ENCODE measurements at regions not wholly inside any gene's neighbourhood (a gene's known extent, or its start where the extent isn't known, plus 50 kb on each side); places are given as distances from the start of the nearest gene placed in this dataset.

GRCh38 chr6:81979329-81979728 is 226.8 kb upstream of the TENT5A start:
- DNase-seq (ENCODE audit: low spot score in 2 of 2) = no peak
- no peak for TF ChIP-seq EP300 (IDR thresholded peaks at IDR 0.05)
- TF ChIP-seq, protein P1, sequence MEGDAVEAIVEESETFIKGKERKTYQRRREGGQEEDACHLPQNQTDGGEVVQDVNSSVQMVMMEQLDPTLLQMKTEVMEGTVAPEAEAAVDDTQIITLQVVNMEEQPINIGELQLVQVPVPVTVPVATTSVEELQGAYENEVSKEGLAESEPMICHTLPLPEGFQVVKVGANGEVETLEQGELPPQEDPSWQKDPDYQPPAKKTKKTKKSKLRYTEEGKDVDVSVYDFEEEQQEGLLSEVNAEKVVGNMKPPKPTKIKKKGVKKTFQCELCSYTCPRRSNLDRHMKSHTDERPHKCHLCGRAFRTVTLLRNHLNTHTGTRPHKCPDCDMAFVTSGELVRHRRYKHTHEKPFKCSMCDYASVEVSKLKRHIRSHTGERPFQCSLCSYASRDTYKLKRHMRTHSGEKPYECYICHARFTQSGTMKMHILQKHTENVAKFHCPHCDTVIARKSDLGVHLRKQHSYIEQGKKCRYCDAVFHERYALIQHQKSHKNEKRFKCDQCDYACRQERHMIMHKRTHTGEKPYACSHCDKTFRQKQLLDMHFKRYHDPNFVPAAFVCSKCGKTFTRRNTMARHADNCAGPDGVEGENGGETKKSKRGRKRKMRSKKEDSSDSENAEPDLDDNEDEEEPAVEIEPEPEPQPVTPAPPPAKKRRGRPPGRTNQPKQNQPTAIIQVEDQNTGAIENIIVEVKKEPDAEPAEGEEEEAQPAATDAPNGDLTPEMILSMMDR (IDR thresholded peaks at IDR 0.05) = no peak
- TF ChIP-seq POLR2AphosphoS5 (IDR thresholded peaks at IDR 0.05) = no peak
- TF ChIP-seq POLR2A (IDR thresholded peaks at IDR 0.05) = no peak
- Histone ChIP-seq H3K27ac (no peak overlapping the region), H3K36me3 (no peaks in the 10 kb centered on the region), H3K4me1 (peaks cover 4% of the 10 kb centered on the region), H3K9me3 (peaks cover 6% of the 10 kb centered on the region), H3K4me3 (no peak overlapping the region), H3K27me3 (no peaks in the 10 kb centered on the region)

DNA sequence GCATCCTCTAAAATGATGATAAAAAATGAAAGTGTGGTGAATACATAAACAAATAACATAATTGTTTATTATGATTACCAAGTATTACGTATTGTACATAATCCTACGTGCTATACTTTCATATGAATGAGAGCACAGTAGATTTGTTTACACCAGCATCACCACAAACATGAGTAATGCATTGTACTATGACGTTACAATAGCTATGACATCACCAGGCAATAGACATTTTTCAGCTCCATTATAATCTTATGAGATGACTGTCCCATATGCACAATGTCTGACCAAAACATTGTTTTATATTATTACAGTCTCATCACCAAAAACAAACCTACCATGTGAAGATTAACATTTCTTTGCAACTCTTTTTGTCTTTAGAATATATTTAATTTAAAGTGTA is 225.7 kb upstream of the TENT5A start:
- Histone ChIP-seq H3K36me3 (no peaks in the 10 kb centered on the region), H3K27me3 (no peaks in the 10 kb centered on the region), H3K4me3 (no peak overlapping the region), H3K4me1 (peaks cover 4% of the 10 kb centered on the region), H3K9me3 (peaks cover 6% of the 10 kb centered on the region), H3K27ac (no peak overlapping the region)
- DNase-seq (ENCODE audit: low spot score in 2 of 2) = no peak
- WGBS = 85% methylated on average over 3 of the region's 3 CpGs
- no peak for TF ChIP-seq POLR2A (IDR thresholded peaks at IDR 0.05)
- TF ChIP-seq, protein P1 (IDR thresholded peaks at IDR 0.05) = no peak
- TF ChIP-seq POLR2AphosphoS5 (IDR thresholded peaks at IDR 0.05) = no peak
- no peak for TF ChIP-seq EP300 (IDR thresholded peaks at IDR 0.05)

- Histone ChIP-seq H3K4me1 (peaks cover 4% of the 10 kb centered on the region), H3K27ac (no peak overlapping the region), H3K4me3 (no peak overlapping the region), H3K36me3 (no peaks in the 10 kb centered on the region), H3K27me3 (no peaks in the 10 kb centered on the region), H3K9me3 (peaks cover 6% of the 10 kb centered on the region)
- WGBS = 86% methylated on average over 2 of the region's 2 CpGs
- no peak for TF ChIP-seq EP300 (IDR thresholded peaks at IDR 0.05)
- DNase-seq (ENCODE audit: low spot score in 2 of 2) = no peak
These were observed 225.0 kb upstream of the TENT5A start for GRCh38 chr6:81977486-81977885.

GRCh38 chr6:81969814-81970213 is 217.3 kb upstream of the TENT5A start:
- Histone ChIP-seq H3K27ac (no peak overlapping the region), H3K4me1 (no peaks in the 10 kb centered on the region), H3K4me3 (no peak overlapping the region), H3K27me3 (no peaks in the 10 kb centered on the region), H3K9me3 (peaks cover 2% of the 10 kb centered on the region), H3K36me3 (no peaks in the 10 kb centered on the region)
- 88% methylated on average over 16 of the region's 16 CpGs for WGBS
- no peak for DNase-seq (ENCODE audit: low spot score in 2 of 2)
- no peak for TF ChIP-seq POLR2A (IDR thresholded peaks at IDR 0.05)
- TF ChIP-seq POLR2AphosphoS5 (IDR thresholded peaks at IDR 0.05) = no peak
- no peak for TF ChIP-seq EP300 (IDR thresholded peaks at IDR 0.05)
- TF ChIP-seq, protein P1 (IDR thresholded peaks at IDR 0.05) = no peak

DNA sequence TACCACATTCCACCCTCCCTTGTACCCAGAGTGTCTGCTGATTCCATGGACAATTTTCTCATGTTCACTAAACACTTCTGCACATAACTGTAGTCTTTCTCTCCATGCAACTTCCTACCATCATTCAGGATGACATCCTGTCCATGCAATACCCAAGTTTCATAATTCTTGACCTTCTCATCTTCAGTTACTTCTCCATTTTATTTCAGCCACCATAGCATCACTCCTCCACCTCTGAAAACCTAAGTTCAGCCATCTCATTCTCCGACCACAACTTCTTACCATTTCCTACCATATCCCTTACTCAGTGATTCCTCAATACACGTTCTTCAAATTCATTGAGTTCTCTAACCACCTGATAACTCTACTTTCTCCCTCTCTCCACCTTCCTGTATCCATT is 216.5 kb upstream of the TENT5A start:
- TF ChIP-seq EP300 (IDR thresholded peaks at IDR 0.05) = no peak
- TF ChIP-seq, protein P1 (IDR thresholded peaks at IDR 0.05) = no peak
- TF ChIP-seq POLR2AphosphoS5 (IDR thresholded peaks at IDR 0.05) = no peak
- TF ChIP-seq POLR2A (IDR thresholded peaks at IDR 0.05) = no peak
- H3K27me3 ChIP-seq = no peaks in the 10 kb centered on the region
- WGBS = 85% methylated on average over 2 of the region's 2 CpGs
- H3K9me3 ChIP-seq = no peaks in the 10 kb centered on the region
- no peaks in the 10 kb centered on the region for H3K4me1 ChIP-seq
- H3K27ac ChIP-seq = no peak overlapping the region
- no peak for DNase-seq (ENCODE audit: low spot score in 2 of 2)
- no peak overlapping the region for H3K4me3 ChIP-seq
- H3K36me3 ChIP-seq = no peaks in the 10 kb centered on the region

DNA sequence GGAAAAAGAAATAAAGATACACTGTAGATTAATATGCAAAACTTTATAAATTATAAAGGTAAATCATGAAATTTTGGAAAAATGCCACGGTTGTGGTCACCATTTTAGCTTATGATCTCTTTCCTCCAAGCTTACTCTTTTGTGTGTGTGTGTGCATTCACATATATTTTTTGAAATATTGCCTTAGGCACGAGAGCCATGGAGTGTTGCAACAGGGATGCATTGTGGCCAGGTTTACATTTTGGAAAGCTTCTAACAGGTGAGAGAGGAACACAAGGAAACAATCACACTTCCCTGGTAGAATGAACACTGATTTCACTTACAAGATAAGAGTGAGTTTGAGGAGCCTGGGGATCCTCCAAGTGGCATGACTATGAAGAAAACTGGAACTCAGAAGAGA is 214.5 kb upstream of the TENT5A start:
- no peak overlapping the region for H3K27ac ChIP-seq
- no peak overlapping the region for H3K4me3 ChIP-seq
- WGBS = 54% methylated on average over 2 of the region's 2 CpGs
- no peaks in the 10 kb centered on the region for H3K36me3 ChIP-seq
- H3K4me1 ChIP-seq = no peaks in the 10 kb centered on the region
- no peak for DNase-seq (ENCODE audit: low spot score in 2 of 2)
- TF ChIP-seq POLR2A (IDR thresholded peaks at IDR 0.05) (no peak), POLR2AphosphoS5 (IDR thresholded peaks at IDR 0.05) (no peak), EP300 (IDR thresholded peaks at IDR 0.05) (no peak)
- TF ChIP-seq, protein P1 (IDR thresholded peaks at IDR 0.05) = no peak
- no peaks in the 10 kb centered on the region for H3K9me3 ChIP-seq
- H3K27me3 ChIP-seq = no peaks in the 10 kb centered on the region
